Epithelial cell of proximal tubule (primary cell): ENCODE measurements at regions not wholly inside any gene's neighbourhood (a gene's known extent, or its start where the extent isn't known, plus 50 kb on each side); places are given as distances from the start of the nearest gene placed in this dataset.

ENCODE experiments used
- DNase-seq: peaks from one replicate; pipeline ENCODE4 v3.0.0-alpha.2; 2011; ENCODE audit warnings: low read depth
- H3K4me3 ChIP-seq: 2 replicates; pipeline ENCODE4 v1.5.1; 2011; ENCODE audit warnings: low read depth, mild to moderate bottlenecking, low read length
- TF ChIP-seq, protein P1 (sequence below): conservative IDR thresholded peaks from 2 replicates; pipeline ENCODE4 v1.5.1; 2012; ENCODE audit warnings: low read depth, mild to moderate bottlenecking, low read length

DNA sequence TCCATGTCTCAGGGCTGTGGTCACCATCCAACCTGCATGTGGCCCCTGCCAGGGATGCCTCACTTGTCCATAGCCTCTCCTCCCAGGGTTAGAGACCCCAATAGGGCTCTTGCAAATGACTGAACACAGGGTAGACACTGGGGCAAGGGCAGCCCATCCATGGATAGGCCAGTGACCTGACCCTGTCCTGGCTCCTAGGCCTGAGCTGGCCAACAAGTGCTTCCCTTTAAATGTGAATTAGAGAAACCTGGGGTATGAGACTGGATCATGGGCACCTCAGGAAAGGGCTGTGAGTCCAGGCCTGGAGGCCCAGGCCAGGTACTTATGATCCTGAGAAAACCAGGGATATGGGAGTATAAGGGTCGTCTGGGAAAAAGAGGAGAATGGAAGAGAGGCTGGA, 64.5 kb downstream of the COPS8 start:
- TF ChIP-seq, protein P1, sequence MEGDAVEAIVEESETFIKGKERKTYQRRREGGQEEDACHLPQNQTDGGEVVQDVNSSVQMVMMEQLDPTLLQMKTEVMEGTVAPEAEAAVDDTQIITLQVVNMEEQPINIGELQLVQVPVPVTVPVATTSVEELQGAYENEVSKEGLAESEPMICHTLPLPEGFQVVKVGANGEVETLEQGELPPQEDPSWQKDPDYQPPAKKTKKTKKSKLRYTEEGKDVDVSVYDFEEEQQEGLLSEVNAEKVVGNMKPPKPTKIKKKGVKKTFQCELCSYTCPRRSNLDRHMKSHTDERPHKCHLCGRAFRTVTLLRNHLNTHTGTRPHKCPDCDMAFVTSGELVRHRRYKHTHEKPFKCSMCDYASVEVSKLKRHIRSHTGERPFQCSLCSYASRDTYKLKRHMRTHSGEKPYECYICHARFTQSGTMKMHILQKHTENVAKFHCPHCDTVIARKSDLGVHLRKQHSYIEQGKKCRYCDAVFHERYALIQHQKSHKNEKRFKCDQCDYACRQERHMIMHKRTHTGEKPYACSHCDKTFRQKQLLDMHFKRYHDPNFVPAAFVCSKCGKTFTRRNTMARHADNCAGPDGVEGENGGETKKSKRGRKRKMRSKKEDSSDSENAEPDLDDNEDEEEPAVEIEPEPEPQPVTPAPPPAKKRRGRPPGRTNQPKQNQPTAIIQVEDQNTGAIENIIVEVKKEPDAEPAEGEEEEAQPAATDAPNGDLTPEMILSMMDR, result no peak
- no peak overlapping the region for H3K4me3 ChIP-seq
- no peak for DNase-seq

GRCh38 chr2:237150831-237151375, 65.2 kb downstream of the COPS8 start:
- TF ChIP-seq, protein P1, result no peak
- no peak for DNase-seq
- H3K4me3 ChIP-seq, result no peak overlapping the region

DNA sequence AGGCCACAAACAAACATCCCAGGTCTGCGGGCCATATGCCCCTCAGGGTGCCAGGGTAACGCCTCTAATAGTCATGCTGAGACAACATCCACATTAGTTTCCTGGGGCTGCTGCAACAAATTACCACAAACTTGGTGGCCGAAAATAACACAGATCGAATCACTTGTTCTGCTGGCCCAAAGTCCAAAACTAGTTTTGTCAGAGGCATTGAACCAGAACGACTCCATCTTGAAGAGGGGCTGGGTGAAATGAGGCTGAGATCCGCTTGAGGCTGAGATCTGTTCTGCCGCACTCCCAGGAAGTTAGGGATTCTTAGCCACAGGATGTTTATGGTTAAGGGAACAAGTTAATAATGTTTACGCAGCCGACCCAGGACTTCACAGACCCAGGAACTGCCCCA, 66.7 kb downstream of the COPS8 start:
- H3K4me3 ChIP-seq, result no peak overlapping the region
- TF ChIP-seq, protein P1, result no peak
- no peak for DNase-seq

DNA sequence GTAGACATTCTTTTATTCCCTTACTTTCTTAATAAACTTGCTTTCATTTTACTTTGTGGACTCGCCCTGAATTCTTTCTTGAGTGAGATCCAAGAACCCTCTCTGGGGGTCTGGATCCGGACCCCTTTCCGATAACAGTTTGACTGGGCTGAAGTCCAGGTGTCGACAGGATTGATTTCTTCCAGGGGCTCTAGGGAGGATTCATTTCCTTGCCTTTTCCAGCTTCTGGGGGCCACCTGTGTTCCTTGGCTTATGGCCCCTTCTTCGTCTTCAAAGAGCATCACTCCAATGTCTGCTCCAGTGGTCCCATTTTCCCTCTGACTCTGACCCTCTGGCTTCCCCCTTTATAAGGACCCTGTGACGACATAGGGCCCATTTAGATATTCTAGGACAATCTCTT, 67.5 kb downstream of the COPS8 start:
- TF ChIP-seq, protein P1, result no peak
- no peak overlapping the region for H3K4me3 ChIP-seq
- no peak for DNase-seq

DNA sequence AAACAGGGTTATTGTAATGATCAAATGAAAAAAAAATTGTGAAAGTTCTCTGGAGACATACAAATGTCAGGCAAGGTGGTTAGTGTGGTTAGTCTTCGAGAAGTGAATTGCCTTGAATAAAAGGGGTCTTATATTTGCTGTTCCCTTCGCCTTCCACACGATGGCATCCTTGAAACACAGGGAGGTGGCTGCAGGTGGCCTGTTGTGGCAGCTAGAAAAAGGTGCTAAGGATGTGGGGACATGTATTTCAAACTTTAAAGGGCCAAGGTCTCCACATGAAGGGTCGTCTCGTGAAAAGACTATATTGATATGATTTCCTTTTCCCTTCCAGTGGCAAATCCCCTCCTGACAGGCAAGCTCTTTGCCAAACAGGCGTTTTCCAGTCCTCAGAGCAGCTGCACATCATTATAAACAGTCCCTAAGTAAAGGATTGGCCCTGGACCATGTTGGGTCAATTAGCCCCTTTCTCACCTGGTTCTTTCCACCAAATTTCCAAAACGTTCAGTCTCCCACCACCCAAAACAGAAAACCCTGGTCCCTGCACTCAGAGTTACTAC, 68.5 kb downstream of the COPS8 start:
- DNase-seq, result no peak
- TF ChIP-seq, protein P1, result peak; percentile 75
- H3K4me3 ChIP-seq, result no peak overlapping the region

DNA sequence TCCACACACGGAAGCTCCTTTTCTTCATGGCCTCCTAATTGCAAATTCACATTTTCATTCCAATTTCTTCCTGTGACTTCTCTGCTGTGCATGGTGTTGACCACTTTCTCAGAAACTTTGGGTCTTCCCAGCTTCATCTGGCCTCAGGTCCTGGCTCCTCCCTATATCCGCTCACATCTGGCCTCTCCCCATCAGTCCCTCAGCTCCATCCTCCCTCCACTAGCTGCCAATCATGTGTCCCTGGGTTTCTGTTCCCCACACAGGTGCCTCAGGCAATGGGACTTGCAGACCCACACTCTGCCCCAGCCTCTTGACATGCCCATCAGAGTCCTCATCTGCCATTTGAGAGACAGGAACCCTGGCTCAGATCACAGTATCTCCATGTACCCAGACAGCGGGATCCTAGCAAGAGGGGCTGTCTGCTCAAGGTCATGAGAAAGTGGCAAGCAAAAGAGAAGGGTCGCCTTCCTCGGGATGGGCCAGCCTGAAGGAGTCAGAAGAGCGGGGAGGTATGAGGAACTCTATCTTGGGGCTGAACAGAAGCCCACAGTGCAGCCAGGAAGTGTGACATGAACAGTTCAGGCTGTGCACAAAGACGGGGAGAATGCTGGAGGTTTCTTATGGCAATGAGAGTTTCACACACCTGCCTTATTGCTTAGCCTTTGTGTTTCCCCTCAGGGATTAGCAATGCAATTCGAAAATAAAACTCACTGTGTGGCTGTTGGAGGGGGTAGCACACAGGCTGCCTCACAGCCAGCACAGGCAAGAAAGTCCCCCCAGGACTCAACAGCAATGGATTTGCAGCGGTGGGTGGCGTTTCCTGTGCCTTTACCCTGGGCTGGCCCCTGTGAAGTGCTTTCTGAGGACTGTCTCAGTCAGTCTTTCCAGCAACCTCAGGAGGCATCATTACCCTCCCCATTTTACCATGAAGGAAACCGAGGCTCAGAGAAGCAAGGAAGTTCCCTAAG, 69.5 kb downstream of the COPS8 start:
- no peak for DNase-seq
- no peak overlapping the region for H3K4me3 ChIP-seq
- TF ChIP-seq, protein P1, result no peak
